T47D (cell line): ENCODE measurements at regions not wholly inside any gene's neighbourhood (a gene's known extent, or its start where the extent isn't known, plus 50 kb on each side); places are given as distances from the start of the nearest gene placed in this dataset.

ENCODE experiments used
- DNase-seq, 2 experiments: peaks; one replicate each; pipeline versions ENCODE4 v3.0.0 to v3.0.0-alpha.2; 2011 to 2012; ENCODE audit warnings: low read depth in 1 of 2, low spot score in 1 of 2
- JUND ChIP-seq: IDR thresholded peaks from 2 replicates; pipeline ENCODE4 v1.6.1; 2012; ENCODE audit warnings: low read depth
- in situ Hi-C: cut with HindIII; loops from 2 replicates; pipeline ENCODE4 v1.10.0; 2016; ENCODE audit warnings: low sequenced_read_pairs, low pct_unique_long_range_greater_than_20kb

DNA sequence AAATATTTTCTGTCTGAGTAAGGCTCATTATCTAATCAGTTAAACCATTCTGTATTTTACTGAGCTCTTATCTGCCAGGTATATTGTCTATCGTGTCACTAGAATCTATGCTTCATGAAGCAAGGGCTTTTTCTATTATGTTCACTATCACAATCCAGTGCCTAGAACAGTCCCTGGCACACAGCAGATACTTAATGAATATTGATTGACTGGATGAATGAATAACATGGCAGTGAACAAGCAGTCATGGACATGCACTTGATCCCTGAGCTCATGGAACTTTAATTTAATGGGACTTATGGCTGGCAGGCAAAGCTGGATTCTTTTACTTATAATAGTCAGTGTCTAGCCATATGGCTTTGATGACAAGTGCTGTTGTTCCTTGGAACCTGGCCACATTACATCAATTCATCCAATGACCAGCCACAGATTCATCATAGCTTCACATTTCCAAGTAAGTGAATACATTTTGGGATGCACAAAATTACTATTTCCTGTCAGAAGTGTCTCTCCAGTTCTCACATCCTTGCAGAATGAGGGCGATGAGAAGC, 214.8 kb downstream of the COG6 start:
- no peak for TF ChIP-seq JUND
- in situ Hi-C loops: no loop called here
- DNase-seq: no peak

GRCh38 chr13:39874331-39875053, 219.0 kb downstream of the COG6 start:
- in situ Hi-C loops: no loop called here
- DNase-seq: no peak
- no peak for TF ChIP-seq JUND

DNA sequence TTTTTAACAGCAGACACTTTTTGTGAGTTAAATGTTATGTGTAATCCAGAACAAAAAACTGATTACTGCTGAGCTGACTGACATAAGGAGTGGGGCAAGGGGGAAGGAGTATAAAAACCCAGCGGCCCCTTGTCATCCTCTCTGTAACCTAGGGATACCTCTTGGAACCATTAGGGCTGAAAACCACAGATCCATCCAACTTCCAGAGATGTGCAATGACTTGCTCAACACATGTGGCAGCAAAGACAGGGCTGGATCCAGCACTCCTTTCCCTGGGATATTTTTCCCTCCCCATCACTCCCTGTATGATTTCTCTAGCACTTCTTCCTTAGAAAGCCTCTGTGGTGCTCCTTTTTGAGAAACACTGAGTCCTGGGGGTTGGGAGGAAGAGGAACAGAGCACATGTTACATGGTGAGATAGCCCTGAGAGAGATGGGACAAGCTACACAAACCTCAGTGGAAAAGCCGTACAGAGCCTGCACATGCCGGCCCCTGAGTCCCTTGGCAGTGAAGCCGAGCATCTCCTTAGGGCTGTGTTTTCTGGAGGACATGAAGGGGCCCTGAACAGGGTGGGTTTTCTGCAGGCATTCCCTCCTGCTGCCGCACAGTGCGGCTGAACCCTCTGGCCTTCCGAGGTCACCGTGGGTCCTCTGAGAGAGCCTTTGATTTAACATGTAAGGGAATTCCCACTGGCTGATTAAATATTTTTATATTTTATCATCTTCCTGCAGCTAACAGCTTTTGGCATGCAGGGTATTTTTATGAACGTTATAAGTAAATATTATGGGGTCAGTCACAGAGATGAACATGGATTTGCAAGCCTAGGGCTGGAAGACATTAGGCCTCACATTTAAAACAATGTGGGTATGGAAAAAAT, 219.9 kb downstream of the COG6 start:
- TF ChIP-seq JUND: no peak
- no peak for DNase-seq
- in situ Hi-C loops: no loop called here

GRCh38 chr13:39876258-39876657, 220.8 kb downstream of the COG6 start:
- in situ Hi-C loops: no loop called here
- TF ChIP-seq JUND: no peak
- no peak for DNase-seq

DNA sequence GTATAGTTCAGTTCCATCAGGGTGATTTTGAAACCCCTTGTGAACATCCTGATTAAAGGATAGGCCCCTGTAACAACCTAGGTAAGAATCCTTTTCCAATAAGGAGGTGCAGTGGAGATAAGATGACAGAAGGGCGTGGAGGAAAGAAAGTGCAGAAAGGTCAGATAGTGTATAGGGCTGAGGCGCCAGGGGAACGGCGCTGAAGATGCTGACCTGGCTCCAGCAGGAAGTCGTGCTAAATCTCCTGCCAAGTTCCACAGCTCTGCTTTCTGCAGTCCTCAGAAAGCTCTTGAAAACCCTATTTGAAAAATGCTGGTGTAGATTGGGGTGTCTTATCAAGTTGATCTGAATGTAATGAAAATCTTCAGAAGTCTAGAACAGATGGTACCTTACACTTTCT, 221.7 kb downstream of the COG6 start:
- no peak for TF ChIP-seq JUND
- in situ Hi-C loops: no loop called here

GRCh38 chr13:39879286-39880035, 224.0 kb downstream of the COG6 start:
- in situ Hi-C loops: no loop called here
- DNase-seq: no peak
- TF ChIP-seq JUND: no peak

More for the DNA sequence above, 221.7 kb downstream of the COG6 start:
- DNase-seq: no peak

DNA sequence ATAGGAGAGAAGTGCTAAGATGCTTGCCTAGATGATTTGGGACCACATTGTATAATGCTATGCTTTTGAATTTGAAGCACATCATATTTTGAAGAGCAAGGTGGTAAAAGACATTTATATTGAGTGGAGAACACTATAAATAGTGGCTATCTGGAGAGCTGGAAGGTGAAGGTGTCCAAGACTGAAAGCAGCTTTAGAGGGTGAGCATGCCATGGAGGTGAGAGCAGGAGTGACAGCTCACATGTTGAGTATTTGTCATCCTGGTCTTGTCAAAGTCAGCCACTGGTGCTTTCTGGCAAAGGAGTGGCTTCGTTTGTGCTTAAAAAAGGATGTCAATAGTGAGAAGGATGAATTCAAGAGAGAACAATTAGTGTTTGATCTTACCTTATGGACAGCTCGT, 225.9 kb downstream of the COG6 start:
- in situ Hi-C loops: no loop called here
- no peak for DNase-seq
- TF ChIP-seq JUND: no peak

- in situ Hi-C loops: no loop called here
- no peak for DNase-seq
- no peak for TF ChIP-seq JUND
Observed at GRCh38 chr13:39881887-39882286, 226.4 kb downstream of the COG6 start.

DNA sequence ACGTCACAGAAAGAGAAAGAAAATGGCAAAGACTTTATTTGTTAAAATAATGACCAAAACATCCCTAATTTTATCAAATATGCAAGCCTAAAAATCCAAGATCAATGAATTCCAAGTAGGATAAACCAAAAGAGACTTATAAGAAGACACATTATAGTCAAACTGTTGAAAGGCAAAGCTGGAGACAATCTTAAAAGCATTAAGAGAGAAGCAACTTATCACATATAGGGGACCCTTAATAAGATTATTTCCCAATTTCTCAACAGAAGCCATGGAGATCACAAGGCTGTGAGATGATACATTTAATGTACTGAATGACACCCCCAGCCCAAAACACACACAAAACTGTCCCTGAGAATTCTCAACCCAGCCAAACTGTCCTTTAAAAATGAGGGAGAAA, 228.7 kb downstream of the COG6 start:
- TF ChIP-seq JUND: no peak
- DNase-seq: no peak
- in situ Hi-C loops: no loop called here

- TF ChIP-seq JUND: no peak
Observed at GRCh38 chr13:39886336-39886735, 230.9 kb downstream of the COG6 start.

DNA sequence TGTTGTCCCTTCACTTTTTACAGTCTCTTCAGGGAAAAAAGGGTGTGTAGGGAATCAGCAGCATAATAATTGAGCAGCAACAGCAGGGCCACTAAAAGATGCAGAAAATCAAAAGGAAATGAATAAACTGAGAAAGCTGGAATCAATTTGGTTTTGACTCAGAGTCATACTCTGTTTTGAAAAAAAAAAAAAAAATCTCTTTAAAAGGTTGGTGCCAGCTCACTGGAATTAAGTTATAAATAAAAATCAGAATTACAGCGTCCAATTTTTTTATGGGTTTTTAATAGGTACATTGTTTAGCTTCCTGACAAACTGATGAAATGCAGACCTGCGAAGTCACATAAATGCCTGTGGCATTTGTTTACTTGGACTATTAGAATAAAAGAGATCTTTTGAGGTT, 231.9 kb downstream of the COG6 start:
- in situ Hi-C loops: no loop called here
- no peak for DNase-seq
- no peak for TF ChIP-seq JUND

More at GRCh38 chr13:39886336-39886735, 230.9 kb downstream of the COG6 start:
- no peak for DNase-seq
- in situ Hi-C loops: no loop called here
